Adrenal gland (tissue), 5 donors: ENCODE measurements at regions not wholly inside any gene's neighbourhood (a gene's known extent, or its start where the extent isn't known, plus 50 kb on each side); places are given as distances from the start of the nearest gene placed in this dataset.

ENCODE experiments used
- CTCF ChIP-seq, 6 experiments: fragments of 450-650 bp in 4 of 6; fragments of 200-600 bp in 2 of 6; sonication (generic) in 1 of 6; IDR thresholded peaks; 1 replicate in 5 of 6; 2 replicates in 1 of 6; pipeline versions ENCODE4 v1.5.1 to v1.8.0; 2016 to 2021; ENCODE audit warnings: antibody characterized with exemption in 6 of 6, mild to moderate bottlenecking in 2 of 6, moderate library complexity in 1 of 6
- POLR2A ChIP-seq, 2 donors: fragments of 450-650 bp; IDR thresholded peaks; one replicate each; pipeline ENCODE4 v1.6.1; 2017; ENCODE audit warnings: antibody characterized with exemption in 2 of 2, mild to moderate bottlenecking in 2 of 2, moderate library complexity in 1 of 2
- donor health status: DM: no; HTN: no; CAD: no.

GRCh38 chr2:82339805-82340204 lies 2035.3 kb upstream of the LRRTM1 start:
- no peak for TF ChIP-seq CTCF (IDR thresholded peaks at IDR 0.05)
- no peak for TF ChIP-seq POLR2A (IDR thresholded peaks at IDR 0.05)
